ENCODE measurements at regions not wholly inside any gene's neighbourhood (a gene's known extent, or its start where the extent isn't known, plus 50 kb on each side); places are given as distances from the start of the nearest gene placed in this dataset.
A peak's percentile ranks its signal among the peaks of the same experiment; 100 is the strongest.

GRCh38 chr1:87515781-87516180 lies 187.1 kb downstream of the LMO4 start:
- no peak overlapping the region for H3K27ac Mint-ChIP-seq
- peaks cover under 1% of the 10 kb centered on the region for H3K9me3 Mint-ChIP-seq
- H3K27me3 Mint-ChIP-seq (ENCODE audit: low read depth, poor library complexity), result peaks cover 4% of the 10 kb centered on the region
- H3K4me1 Mint-ChIP-seq, result peaks cover 17% of the 10 kb centered on the region
- DNase-seq, result no peak
- no peaks in the 10 kb centered on the region for H3K36me3 Mint-ChIP-seq (ENCODE audit: low read depth)
- H3K4me3 Mint-ChIP-seq, result no peak overlapping the region
- TF ChIP-seq CTCF (IDR thresholded peaks at IDR 0.05), result no peak

- Mint-ChIP-seq H3K4me1 (peaks cover 15% of the 10 kb centered on the region), H3K27ac (no peak overlapping the region), H3K27me3 (ENCODE audit: low read depth, poor library complexity) (peaks cover 7% of the 10 kb centered on the region), H3K9me3 (peaks cover 7% of the 10 kb centered on the region), H3K4me3 (no peak overlapping the region), H3K36me3 (ENCODE audit: low read depth) (no peaks in the 10 kb centered on the region)
- no peak for DNase-seq
- TF ChIP-seq CTCF (IDR thresholded peaks at IDR 0.05), result no peak
Measured at GRCh38 chr1:87518794-87519193, 190.1 kb downstream of the LMO4 start.

DNA sequence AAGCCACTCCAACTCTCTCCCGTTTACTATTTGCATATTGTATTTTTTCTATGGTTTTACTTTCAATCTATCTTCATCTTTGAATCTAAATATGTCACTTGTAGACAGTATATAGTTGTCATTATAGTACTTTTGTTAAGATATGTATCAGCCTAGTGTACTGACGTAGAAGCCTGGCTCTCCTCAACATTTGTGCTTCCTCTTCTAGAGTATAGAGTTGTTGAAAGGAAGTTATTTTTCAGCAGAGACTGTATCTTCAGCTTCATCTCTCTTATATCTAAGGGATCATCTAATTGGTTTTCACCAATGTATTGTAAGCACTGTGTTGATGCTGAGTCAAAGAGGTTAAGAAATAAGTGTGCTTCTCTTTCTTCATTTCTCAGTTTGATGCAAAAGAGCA lies 192.8 kb downstream of the LMO4 start:
- TF ChIP-seq CTCF (IDR thresholded peaks at IDR 0.05), result no peak
- H3K27ac Mint-ChIP-seq, result no peak overlapping the region
- no peak overlapping the region for H3K4me3 Mint-ChIP-seq
- H3K36me3 Mint-ChIP-seq (ENCODE audit: low read depth), result no peaks in the 10 kb centered on the region
- H3K9me3 Mint-ChIP-seq, result peaks cover 7% of the 10 kb centered on the region
- peaks cover 12% of the 10 kb centered on the region for H3K27me3 Mint-ChIP-seq (ENCODE audit: low read depth, poor library complexity)
- no peak for DNase-seq
- peaks cover 41% of the 10 kb centered on the region for H3K4me1 Mint-ChIP-seq

DNA sequence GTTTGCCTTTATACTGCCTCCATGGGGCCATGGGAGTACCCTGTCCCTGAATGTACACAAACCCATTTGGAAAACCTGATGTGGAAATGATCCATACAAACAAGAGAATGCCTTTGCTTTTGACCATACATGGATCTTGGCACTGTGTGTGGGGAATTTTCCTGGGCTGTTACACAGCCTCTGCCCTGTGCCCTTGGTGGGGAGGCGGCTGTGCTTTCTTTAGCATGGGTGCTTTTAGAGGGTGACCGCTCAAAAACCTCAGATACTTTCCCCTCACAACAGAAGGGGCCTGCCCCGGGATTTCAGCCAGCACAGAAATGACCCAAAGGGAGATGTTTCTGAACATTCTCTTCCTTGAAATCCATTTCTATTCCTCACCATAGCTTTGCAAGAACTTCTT lies 194.8 kb downstream of the LMO4 start:
- peaks cover 15% of the 10 kb centered on the region for H3K27me3 Mint-ChIP-seq (ENCODE audit: low read depth, poor library complexity)
- H3K36me3 Mint-ChIP-seq (ENCODE audit: low read depth), result peaks cover 6% of the 10 kb centered on the region
- no peak for TF ChIP-seq CTCF (IDR thresholded peaks at IDR 0.05)
- no peak overlapping the region for H3K27ac Mint-ChIP-seq
- peaks cover 53% of the 10 kb centered on the region for H3K4me1 Mint-ChIP-seq
- no peak for DNase-seq
- no peak overlapping the region for H3K4me3 Mint-ChIP-seq
- H3K9me3 Mint-ChIP-seq, result peaks cover 14% of the 10 kb centered on the region

DNA sequence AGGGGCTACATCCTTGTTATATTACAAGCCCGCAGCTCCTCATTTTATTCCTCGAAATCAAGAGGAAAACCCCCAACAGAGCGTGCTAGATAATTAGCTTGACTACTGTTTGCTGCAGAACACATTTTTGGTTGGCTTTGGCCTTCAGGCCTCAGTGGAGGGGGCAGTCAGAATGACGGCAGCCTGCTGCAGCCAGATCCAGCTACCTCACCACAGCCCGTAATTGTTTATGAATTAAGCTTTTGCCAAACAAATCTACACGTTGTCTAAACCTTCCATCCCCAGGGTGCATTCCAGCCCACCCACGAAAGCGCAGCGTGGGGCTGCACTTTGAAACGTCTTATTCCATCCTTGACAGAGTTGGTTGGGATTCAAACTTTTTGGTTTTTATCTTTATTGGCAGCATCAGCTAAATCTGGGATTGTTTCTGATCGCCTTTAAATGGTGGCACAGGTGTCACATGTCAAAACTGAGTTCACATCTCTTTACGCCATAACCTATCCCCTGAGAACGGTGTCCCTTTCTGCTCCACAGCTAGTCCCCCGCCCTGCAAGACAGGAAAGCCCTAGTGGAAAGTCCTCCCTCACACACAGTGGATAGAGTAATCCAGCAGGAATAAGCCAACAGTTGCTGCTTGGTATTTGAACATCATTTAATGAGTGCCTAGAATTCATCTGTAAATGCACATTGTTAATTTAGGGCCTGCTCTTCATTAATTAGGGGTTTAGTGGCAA lies 195.5 kb downstream of the LMO4 start:
- Mint-ChIP-seq H3K36me3 (ENCODE audit: low read depth) (peaks cover 8% of the 10 kb centered on the region), H3K4me1 (peaks cover 53% of the 10 kb centered on the region), H3K9me3 (peaks cover 16% of the 10 kb centered on the region), H3K27ac (peak overlapping the region; percentile 64), H3K4me3 (no peak overlapping the region), H3K27me3 (ENCODE audit: low read depth, poor library complexity) (peaks cover 15% of the 10 kb centered on the region)
- no peak for TF ChIP-seq CTCF (IDR thresholded peaks at IDR 0.05)
- no peak for DNase-seq
